ENCODE measurements at regions not wholly inside any gene's neighbourhood (a gene's known extent, or its start where the extent isn't known, plus 50 kb on each side); places are given as distances from the start of the nearest gene placed in this dataset.

DNA sequence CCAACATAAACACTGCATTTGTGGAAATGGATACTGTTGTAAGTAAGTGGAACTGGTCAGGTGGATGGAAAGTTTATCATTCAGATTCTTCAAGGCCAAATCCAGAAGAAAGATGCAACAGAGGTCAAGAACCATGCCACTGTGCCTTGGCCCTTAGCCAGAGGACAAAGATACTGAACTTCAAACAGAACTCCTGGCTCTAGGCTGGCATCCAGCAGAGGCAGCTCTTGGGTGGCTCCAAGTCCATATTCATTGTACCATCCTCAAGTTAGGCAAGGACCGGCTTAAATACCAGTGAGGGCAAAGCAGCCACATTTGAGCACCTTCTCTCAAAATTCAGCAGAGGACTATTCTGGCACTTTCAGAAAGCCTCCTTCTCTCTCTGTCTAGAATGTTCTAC, 53.2 kb downstream of the DNAAF9 start:
- TF ChIP-seq, protein P1, sequence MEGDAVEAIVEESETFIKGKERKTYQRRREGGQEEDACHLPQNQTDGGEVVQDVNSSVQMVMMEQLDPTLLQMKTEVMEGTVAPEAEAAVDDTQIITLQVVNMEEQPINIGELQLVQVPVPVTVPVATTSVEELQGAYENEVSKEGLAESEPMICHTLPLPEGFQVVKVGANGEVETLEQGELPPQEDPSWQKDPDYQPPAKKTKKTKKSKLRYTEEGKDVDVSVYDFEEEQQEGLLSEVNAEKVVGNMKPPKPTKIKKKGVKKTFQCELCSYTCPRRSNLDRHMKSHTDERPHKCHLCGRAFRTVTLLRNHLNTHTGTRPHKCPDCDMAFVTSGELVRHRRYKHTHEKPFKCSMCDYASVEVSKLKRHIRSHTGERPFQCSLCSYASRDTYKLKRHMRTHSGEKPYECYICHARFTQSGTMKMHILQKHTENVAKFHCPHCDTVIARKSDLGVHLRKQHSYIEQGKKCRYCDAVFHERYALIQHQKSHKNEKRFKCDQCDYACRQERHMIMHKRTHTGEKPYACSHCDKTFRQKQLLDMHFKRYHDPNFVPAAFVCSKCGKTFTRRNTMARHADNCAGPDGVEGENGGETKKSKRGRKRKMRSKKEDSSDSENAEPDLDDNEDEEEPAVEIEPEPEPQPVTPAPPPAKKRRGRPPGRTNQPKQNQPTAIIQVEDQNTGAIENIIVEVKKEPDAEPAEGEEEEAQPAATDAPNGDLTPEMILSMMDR (IDR thresholded peaks at IDR 0.05): no peak
- TF ChIP-seq POLR2AphosphoS5 (IDR thresholded peaks at IDR 0.05): no peak
